SK-N-SH treated with all-trans-retinoic acid at 6 μM for 48 hours (cell line): ENCODE measurements at regions not wholly inside any gene's neighbourhood (a gene's known extent, or its start where the extent isn't known, plus 50 kb on each side); places are given as distances from the start of the nearest gene placed in this dataset.

ENCODE experiments used
- ATAC-seq: fragments of 200-7000 bp; cut with Tn5 transposase; 3 replicates; pipeline ENCODE4 v1.9.1; 2020; ENCODE audit warnings: mild to moderate bottlenecking, moderate library complexity
- ARNTL ChIP-seq: fragments of 450-650 bp; formaldehyde crosslinking; IDR thresholded peaks from 2 replicates; pipeline ENCODE4 v1.5.0; 2020; ENCODE audit warnings: low read depth, mild to moderate bottlenecking, moderate library complexity, borderline replicate concordance
- BACH2 ChIP-seq: fragments of 250-450 bp; sonication (Bioruptor Pico); IDR thresholded peaks from 2 replicates; pipeline ENCODE4 v1.9.0; 2021; ENCODE audit warnings: mild to moderate bottlenecking, borderline replicate concordance
- CSDC2 ChIP-seq: fragments of 250-450 bp; sonication (Bioruptor Pico); IDR thresholded peaks from 2 replicates; pipeline ENCODE4 v1.5.0; 2020; ENCODE audit warnings: mild to moderate bottlenecking, moderate library complexity
- ESRRG ChIP-seq: fragments of 250-450 bp; sonication (Bioruptor Pico); IDR thresholded peaks from 2 replicates; pipeline ENCODE4 v1.6.1; 2021; ENCODE audit warnings: mild to moderate bottlenecking
- ISL1 ChIP-seq: fragments of 250-450 bp; sonication (Bioruptor Pico); IDR thresholded peaks from 2 replicates; pipeline ENCODE4 v2.1.2; 2022; ENCODE audit warnings: mild to moderate bottlenecking, moderate library complexity
- OSR1 ChIP-seq: fragments of 250-450 bp; sonication (Bioruptor Pico); IDR thresholded peaks from 2 replicates; pipeline ENCODE4 v1.8.0; 2022; ENCODE audit warnings: moderate library complexity, mild to moderate bottlenecking, inconsistent platforms
- RARB ChIP-seq: fragments of 250-450 bp; sonication (Bioruptor Pico); IDR thresholded peaks from 2 replicates; pipeline ENCODE4 v1.8.0; 2021; ENCODE audit warnings: mild to moderate bottlenecking, moderate library complexity
- SNAI2 ChIP-seq: fragments of 250-450 bp; sonication (Bioruptor Pico); IDR thresholded peaks from 2 replicates; pipeline ENCODE4 v1.5.0; 2020; ENCODE audit warnings: mild to moderate bottlenecking, moderate library complexity
- TCF4 ChIP-seq: fragments of 250-450 bp; sonication (Bioruptor Pico); IDR thresholded peaks from 2 replicates; pipeline ENCODE4 v1.8.0; 2021; ENCODE audit warnings: mild to moderate bottlenecking, moderate library complexity, borderline replicate concordance
- TOX ChIP-seq: fragments of 250-450 bp; sonication (Bioruptor Pico); IDR thresholded peaks from 2 replicates; pipeline ENCODE4 v1.8.0; 2021; ENCODE audit warnings: mild to moderate bottlenecking, moderate library complexity, borderline replicate concordance
- ZC3H10 ChIP-seq: fragments of 250-450 bp; sonication (Bioruptor Pico); IDR thresholded peaks from 2 replicates; pipeline ENCODE4 v1.5.1; 2021; ENCODE audit warnings: mild to moderate bottlenecking, moderate library complexity
- ZFP3 ChIP-seq: fragments of 250-450 bp; sonication (Bioruptor Pico); IDR thresholded peaks from 2 replicates; pipeline ENCODE4 v1.5.0; 2020; ENCODE audit warnings: mild to moderate bottlenecking, moderate library complexity
- ZFP30 ChIP-seq: fragments of 450-650 bp; formaldehyde crosslinking; IDR thresholded peaks from 2 replicates; pipeline ENCODE4 v1.5.0; 2022; ENCODE audit warnings: mild to moderate bottlenecking, moderate library complexity
- ZNF565 ChIP-seq: fragments of 450-650 bp; formaldehyde crosslinking; conservative IDR thresholded peaks from 2 replicates; pipeline ENCODE4 v1.5.0; 2020; ENCODE audit warnings: low read depth, mild to moderate bottlenecking, moderate library complexity
- ZNF70 ChIP-seq: fragments of 450-650 bp; formaldehyde crosslinking; IDR thresholded peaks from 2 replicates; pipeline ENCODE4 v1.5.0; 2020; ENCODE audit warnings: mild to moderate bottlenecking, moderate library complexity
- ZNF8 ChIP-seq: fragments of 450-650 bp; formaldehyde crosslinking; IDR thresholded peaks from 2 replicates; pipeline ENCODE4 v1.5.0; 2020; ENCODE audit warnings: mild to moderate bottlenecking, moderate library complexity
- TF ChIP-seq, protein P1 (sequence below): fragments of 250-450 bp; sonication (Bioruptor Pico); IDR thresholded peaks from 2 replicates; pipeline ENCODE4 v1.5.1; 2021; ENCODE audit warnings: mild to moderate bottlenecking, moderate library complexity
- TF ChIP-seq, protein P2 (sequence below): fragments of 250-450 bp; sonication (Bioruptor Pico); IDR thresholded peaks from 2 replicates; pipeline ENCODE4 v1.5.1; 2020; ENCODE audit warnings: low read depth, mild to moderate bottlenecking, moderate library complexity
- TF ChIP-seq, protein P3 (sequence below): fragments of 250-450 bp; sonication (Bioruptor Pico); IDR thresholded peaks from 2 replicates; pipeline ENCODE4 v1.8.0; 2020; ENCODE audit warnings: mild to moderate bottlenecking, moderate library complexity, borderline replicate concordance
- TF ChIP-seq, protein P4 (sequence below): fragments of 250-450 bp; sonication (Bioruptor Pico); IDR thresholded peaks from 2 replicates; pipeline ENCODE4 v1.5.0; 2020; ENCODE audit warnings: mild to moderate bottlenecking, moderate library complexity
- TF ChIP-seq, protein P5 (sequence below): fragments of 250-450 bp; sonication (Bioruptor Pico); IDR thresholded peaks from 2 replicates; pipeline ENCODE4 v1.8.0; 2021; ENCODE audit warnings: low read depth, mild to moderate bottlenecking, moderate library complexity, borderline replicate concordance

DNA sequence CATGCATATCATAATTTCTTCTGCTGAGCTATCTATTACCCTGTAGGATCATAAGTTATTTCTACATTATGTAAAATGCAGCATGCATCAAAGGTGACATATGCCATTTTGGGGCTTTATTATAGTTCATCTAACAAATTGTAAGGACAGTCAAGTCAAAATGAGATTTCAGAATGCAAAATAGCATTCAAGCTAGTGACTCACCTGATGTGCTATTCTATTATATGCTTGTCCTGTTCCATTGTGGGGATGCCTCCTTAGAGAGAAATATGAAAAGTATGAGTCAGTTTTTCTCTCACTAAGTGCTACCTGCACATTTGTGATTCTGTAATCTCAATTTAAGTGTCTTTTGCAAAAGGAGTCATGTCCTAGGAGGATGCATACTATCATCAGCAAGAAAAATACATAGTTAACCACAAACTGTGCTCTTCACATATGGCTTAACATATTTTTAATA, 647.0 kb upstream of the PCDH10 start:
- ATAC-seq = no peak
- TF ChIP-seq, protein P1, sequence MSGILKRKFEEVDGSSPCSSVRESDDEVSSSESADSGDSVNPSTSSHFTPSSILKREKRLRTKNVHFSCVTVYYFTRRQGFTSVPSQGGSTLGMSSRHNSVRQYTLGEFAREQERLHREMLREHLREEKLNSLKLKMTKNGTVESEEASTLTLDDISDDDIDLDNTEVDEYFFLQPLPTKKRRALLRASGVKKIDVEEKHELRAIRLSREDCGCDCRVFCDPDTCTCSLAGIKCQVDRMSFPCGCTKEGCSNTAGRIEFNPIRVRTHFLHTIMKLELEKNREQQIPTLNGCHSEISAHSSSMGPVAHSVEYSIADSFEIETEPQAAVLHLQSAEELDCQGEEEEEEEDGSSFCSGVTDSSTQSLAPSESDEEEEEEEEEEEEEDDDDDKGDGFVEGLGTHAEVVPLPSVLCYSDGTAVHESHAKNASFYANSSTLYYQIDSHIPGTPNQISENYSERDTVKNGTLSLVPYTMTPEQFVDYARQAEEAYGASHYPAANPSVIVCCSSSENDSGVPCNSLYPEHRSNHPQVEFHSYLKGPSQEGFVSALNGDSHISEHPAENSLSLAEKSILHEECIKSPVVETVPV = no peak
- TF ChIP-seq TCF4 (CRISPR knock-in tag) (no peak), OSR1 (CRISPR knock-in tag) (no peak), ZC3H10 (CRISPR knock-in tag) (no peak), ZNF8 (CRISPR knock-in tag) (no peak), ESRRG (CRISPR knock-in tag) (no peak)

DNA sequence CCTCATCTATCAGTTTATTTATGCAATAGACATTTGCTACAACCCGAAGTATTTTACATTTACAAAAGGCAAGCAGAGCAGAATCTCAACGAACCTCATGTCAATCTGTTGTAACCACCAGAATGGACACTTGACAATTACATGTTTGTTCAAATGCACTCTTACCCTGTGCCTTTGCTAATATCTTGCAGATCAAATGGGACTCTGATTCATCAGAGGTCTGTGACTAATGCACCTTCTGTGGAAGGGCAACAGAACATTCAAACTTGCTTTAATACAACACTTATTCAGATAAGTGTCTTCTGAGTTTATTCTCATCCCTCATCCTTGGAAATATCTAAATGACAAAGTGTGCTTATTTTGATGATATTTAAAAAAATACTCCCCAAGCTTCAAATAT, 644.7 kb upstream of the PCDH10 start:
- ATAC-seq = no peak
- TF ChIP-seq ZNF565 (no peak), ZNF70 (CRISPR knock-in tag) (no peak)

DNA sequence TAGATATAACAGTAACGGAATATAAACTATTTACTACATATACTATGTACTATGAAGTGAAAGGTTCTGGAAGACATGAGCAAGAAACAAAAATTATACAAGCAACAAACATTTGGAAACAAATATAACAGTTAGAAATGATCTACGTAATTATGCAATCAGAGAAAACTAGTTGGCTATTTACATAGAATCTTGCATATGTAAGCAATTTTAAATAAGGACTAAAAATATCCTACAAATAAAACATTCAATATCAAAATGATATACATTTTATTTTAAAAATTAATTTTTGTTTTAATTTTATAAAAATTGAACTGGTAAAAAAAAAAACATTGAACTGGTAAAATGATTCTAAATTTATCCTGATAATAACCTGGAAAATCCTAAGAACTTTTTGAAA, 642.5 kb upstream of the PCDH10 start:
- no peak for ATAC-seq
- TF ChIP-seq, protein P2, sequence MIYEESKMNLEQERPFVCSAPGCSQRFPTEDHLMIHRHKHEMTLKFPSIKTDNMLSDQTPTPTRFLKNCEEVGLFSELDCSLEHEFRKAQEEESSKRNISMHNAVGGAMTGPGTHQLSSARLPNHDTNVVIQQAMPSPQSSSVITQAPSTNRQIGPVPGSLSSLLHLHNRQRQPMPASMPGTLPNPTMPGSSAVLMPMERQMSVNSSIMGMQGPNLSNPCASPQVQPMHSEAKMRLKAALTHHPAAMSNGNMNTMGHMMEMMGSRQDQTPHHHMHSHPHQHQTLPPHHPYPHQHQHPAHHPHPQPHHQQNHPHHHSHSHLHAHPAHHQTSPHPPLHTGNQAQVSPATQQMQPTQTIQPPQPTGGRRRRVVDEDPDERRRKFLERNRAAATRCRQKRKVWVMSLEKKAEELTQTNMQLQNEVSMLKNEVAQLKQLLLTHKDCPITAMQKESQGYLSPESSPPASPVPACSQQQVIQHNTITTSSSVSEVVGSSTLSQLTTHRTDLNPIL (CRISPR knock-in tag) = no peak
- TF ChIP-seq ARNTL (CRISPR knock-in tag) (no peak), OSR1 (CRISPR knock-in tag) (no peak), SNAI2 (CRISPR knock-in tag) (no peak), TCF4 (CRISPR knock-in tag) (no peak), ZNF565 (no peak), ZFP3 (CRISPR knock-in tag) (no peak), RARB (no peak), TOX (no peak)
- TF ChIP-seq, protein P3, sequence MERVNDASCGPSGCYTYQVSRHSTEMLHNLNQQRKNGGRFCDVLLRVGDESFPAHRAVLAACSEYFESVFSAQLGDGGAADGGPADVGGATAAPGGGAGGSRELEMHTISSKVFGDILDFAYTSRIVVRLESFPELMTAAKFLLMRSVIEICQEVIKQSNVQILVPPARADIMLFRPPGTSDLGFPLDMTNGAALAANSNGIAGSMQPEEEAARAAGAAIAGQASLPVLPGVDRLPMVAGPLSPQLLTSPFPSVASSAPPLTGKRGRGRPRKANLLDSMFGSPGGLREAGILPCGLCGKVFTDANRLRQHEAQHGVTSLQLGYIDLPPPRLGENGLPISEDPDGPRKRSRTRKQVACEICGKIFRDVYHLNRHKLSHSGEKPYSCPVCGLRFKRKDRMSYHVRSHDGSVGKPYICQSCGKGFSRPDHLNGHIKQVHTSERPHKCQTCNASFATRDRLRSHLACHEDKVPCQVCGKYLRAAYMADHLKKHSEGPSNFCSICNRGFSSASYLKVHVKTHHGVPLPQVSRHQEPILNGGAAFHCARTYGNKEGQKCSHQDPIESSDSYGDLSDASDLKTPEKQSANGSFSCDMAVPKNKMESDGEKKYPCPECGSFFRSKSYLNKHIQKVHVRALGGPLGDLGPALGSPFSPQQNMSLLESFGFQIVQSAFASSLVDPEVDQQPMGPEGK = no peak
- TF ChIP-seq, protein P4, sequence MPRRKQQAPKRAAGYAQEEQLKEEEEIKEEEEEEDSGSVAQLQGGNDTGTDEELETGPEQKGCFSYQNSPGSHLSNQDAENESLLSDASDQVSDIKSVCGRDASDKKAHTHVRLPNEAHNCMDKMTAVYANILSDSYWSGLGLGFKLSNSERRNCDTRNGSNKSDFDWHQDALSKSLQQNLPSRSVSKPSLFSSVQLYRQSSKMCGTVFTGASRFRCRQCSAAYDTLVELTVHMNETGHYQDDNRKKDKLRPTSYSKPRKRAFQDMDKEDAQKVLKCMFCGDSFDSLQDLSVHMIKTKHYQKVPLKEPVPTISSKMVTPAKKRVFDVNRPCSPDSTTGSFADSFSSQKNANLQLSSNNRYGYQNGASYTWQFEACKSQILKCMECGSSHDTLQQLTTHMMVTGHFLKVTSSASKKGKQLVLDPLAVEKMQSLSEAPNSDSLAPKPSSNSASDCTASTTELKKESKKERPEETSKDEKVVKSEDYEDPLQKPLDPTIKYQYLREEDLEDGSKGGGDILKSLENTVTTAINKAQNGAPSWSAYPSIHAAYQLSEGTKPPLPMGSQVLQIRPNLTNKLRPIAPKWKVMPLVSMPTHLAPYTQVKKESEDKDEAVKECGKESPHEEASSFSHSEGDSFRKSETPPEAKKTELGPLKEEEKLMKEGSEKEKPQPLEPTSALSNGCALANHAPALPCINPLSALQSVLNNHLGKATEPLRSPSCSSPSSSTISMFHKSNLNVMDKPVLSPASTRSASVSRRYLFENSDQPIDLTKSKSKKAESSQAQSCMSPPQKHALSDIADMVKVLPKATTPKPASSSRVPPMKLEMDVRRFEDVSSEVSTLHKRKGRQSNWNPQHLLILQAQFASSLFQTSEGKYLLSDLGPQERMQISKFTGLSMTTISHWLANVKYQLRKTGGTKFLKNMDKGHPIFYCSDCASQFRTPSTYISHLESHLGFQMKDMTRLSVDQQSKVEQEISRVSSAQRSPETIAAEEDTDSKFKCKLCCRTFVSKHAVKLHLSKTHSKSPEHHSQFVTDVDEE (CRISPR knock-in tag) = no peak
- TF ChIP-seq, protein P5, sequence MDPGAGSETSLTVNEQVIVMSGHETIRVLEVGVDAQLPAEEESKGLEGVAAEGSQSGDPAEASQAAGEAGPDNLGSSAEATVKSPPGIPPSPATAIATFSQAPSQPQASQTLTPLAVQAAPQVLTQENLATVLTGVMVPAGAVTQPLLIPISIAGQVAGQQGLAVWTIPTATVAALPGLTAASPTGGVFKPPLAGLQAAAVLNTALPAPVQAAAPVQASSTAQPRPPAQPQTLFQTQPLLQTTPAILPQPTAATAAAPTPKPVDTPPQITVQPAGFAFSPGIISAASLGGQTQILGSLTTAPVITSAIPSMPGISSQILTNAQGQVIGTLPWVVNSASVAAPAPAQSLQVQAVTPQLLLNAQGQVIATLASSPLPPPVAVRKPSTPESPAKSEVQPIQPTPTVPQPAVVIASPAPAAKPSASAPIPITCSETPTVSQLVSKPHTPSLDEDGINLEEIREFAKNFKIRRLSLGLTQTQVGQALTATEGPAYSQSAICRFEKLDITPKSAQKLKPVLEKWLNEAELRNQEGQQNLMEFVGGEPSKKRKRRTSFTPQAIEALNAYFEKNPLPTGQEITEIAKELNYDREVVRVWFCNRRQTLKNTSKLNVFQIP (CRISPR knock-in tag) = no peak

DNA sequence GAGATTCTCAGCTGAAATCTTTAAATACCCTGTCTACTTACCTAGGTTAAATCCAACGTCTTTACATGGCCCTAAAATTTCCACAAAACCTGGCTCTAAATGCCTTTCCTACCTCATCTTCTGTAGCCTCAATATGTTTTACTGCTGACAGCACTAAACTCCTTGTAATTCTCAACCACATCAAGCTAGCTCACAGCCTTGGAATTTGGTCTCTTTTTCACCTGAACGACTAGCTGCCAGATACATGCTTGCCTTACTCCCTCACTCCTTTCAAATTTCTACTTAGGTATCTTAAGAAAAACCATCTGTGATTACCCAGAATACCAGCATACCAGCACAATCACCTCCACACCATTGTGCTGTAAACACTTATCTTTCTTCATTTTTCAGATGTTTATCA, 635.6 kb upstream of the PCDH10 start:
- no peak for ATAC-seq
- TF ChIP-seq BACH2 (CRISPR knock-in tag) (no peak), ZFP30 (CRISPR knock-in tag) (no peak), CSDC2 (CRISPR knock-in tag) (no peak), ESRRG (CRISPR knock-in tag) (no peak), ISL1 (no peak), SNAI2 (CRISPR knock-in tag) (no peak), ARNTL (CRISPR knock-in tag) (no peak), ZNF8 (CRISPR knock-in tag) (no peak), TCF4 (CRISPR knock-in tag) (no peak)
- TF ChIP-seq, protein P3 = no peak
- TF ChIP-seq, protein P2 (CRISPR knock-in tag) = no peak
- TF ChIP-seq, protein P1 = no peak
